Activated CD8-positive, alpha-beta T cell treated with anti-CD3 and anti-CD28 coated beads for 36 hours (primary cell): ENCODE measurements at regions not wholly inside any gene's neighbourhood (a gene's known extent, or its start where the extent isn't known, plus 50 kb on each side); places are given as distances from the start of the nearest gene placed in this dataset.

ENCODE experiments used
- ATAC-seq: fragments of 200-7000 bp; cut with Tn5 transposase; one replicate; pipeline ENCODE4 v1.10.0; 2021; ENCODE audit warnings: mild to moderate bottlenecking, moderate library complexity
- CTCF ChIA-PET: fragments of 350-600 bp; sonication (Branson Sonifier 250); formaldehyde crosslinking; loops from one replicate; lab custom pipeline; 2021; ENCODE audit warnings: antibody characterized with exemption; lab: Charles Lee
- POLR2A ChIA-PET: fragments of 350-600 bp; sonication (Branson Sonifier 250); formaldehyde crosslinking; loops from one replicate; lab custom pipeline; 2021; ENCODE audit warnings: antibody characterized with exemption; lab: Charles Lee
- DNase-seq: peaks from one replicate; pipeline ENCODE4 v3.0.0-alpha.2; 2020
- H3K27ac Mint-ChIP-seq: one replicate; pipeline ENCODE4 v1.8.0; 2021; ENCODE audit warnings: mild to moderate bottlenecking, mixed read lengths
- H3K27me3 Mint-ChIP-seq: one replicate; pipeline ENCODE4 v1.8.0; 2021; ENCODE audit warnings: mixed read lengths
- H3K36me3 Mint-ChIP-seq: one replicate; pipeline ENCODE4 v1.8.0; 2021; ENCODE audit warnings: low read depth, mixed read lengths
- H3K4me1 Mint-ChIP-seq: one replicate; pipeline ENCODE4 v1.8.0; 2021; ENCODE audit warnings: low read depth, mixed read lengths
- H3K4me3 Mint-ChIP-seq: one replicate; pipeline ENCODE4 v1.8.0; 2021; ENCODE audit warnings: mild to moderate bottlenecking, moderate library complexity, mixed read lengths
- H3K9me3 Mint-ChIP-seq: one replicate; pipeline ENCODE4 v1.8.0; 2021; ENCODE audit warnings: mixed read lengths
- intact Hi-C: fragments of 100-400 bp; cut with micrococcal nuclease; formaldehyde crosslinking; loops from one replicate; pipeline ENCODE4 v1.10.0; 2022
- TF ChIP-seq, protein P1 (sequence below): fragments of 200-600 bp; IDR thresholded peaks from one replicate; pipeline ENCODE4 v1.8.0; 2022; ENCODE audit warnings: antibody characterized with exemption, mild to moderate bottlenecking

DNA sequence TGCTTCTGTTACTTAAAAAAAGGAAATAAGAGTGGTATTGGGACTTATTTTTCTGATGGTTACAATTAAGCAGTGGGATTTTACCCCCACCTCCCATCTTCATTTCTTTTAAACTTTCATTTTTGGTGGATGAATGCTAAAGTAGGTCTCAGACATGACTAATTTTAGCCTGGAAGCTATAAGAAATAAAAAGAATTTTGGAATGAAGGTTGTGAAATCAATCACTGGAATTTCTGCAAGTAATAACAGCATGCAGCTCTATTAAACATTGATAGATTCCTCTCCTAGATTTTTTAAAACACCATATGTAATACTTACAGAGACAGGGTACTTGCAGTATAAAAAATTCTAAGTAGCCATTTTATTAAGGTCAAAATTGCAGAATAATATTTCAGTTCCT, 164.2 kb upstream of the CLEC14A start:
- ATAC-seq = no peak
- no peak for DNase-seq
- intact Hi-C loops = no loop called here
- CTCF ChIA-PET = interaction anchor here (0.7 kb wide), 1 partner anchor 312 kb away, joined by 3 read pairs; no protein-coding TSS in a partner anchor
- Mint-ChIP-seq H3K36me3 (no peaks in the 10 kb centered on the region), H3K4me3 (no peak overlapping the region), H3K9me3 (peaks cover 11% of the 10 kb centered on the region), H3K27me3 (no peaks in the 10 kb centered on the region), H3K4me1 (no peaks in the 10 kb centered on the region), H3K27ac (no peak overlapping the region)
- TF ChIP-seq, protein P1, sequence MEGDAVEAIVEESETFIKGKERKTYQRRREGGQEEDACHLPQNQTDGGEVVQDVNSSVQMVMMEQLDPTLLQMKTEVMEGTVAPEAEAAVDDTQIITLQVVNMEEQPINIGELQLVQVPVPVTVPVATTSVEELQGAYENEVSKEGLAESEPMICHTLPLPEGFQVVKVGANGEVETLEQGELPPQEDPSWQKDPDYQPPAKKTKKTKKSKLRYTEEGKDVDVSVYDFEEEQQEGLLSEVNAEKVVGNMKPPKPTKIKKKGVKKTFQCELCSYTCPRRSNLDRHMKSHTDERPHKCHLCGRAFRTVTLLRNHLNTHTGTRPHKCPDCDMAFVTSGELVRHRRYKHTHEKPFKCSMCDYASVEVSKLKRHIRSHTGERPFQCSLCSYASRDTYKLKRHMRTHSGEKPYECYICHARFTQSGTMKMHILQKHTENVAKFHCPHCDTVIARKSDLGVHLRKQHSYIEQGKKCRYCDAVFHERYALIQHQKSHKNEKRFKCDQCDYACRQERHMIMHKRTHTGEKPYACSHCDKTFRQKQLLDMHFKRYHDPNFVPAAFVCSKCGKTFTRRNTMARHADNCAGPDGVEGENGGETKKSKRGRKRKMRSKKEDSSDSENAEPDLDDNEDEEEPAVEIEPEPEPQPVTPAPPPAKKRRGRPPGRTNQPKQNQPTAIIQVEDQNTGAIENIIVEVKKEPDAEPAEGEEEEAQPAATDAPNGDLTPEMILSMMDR = no peak
- POLR2A ChIA-PET = no interaction called here

DNA sequence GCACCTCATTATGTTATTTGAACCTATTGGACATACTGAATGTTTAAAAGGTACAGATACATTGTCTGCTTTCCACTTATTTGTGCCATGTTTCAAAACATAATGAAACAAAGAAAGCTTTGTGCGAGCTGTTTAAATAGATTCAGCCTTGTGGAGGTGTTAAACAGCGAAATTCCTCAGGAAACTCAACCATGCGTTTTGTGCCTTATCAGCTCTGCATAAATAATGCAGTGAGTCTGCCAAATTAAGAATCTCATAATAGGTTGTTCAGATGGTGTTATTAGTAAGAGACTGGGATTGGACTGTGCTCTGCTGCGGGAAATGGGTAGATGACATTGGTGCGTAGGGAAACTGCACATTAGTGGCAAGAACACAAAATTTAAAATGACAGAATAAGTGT, 163.7 kb upstream of the CLEC14A start:
- ATAC-seq (no peak), DNase-seq (no peak)
- intact Hi-C loops = no loop called here
- peaks cover 10% of the 10 kb centered on the region for H3K9me3 Mint-ChIP-seq
- H3K36me3 Mint-ChIP-seq = no peaks in the 10 kb centered on the region
- no peak overlapping the region for H3K4me3 Mint-ChIP-seq
- ChIA-PET CTCF (no interaction called here), POLR2A (no interaction called here)
- H3K27ac Mint-ChIP-seq = no peak overlapping the region
- H3K4me1 Mint-ChIP-seq = no peaks in the 10 kb centered on the region
- no peaks in the 10 kb centered on the region for H3K27me3 Mint-ChIP-seq
- TF ChIP-seq, protein P1 = no peak

GRCh38 chr14:38412654-38413053, 156.8 kb upstream of the CLEC14A start:
- ATAC-seq = no peak
- intact Hi-C loops = no loop called here
- TF ChIP-seq, protein P1 = no peak
- Mint-ChIP-seq H3K9me3 (no peaks in the 10 kb centered on the region), H3K4me1 (no peaks in the 10 kb centered on the region), H3K27me3 (no peaks in the 10 kb centered on the region), H3K36me3 (no peaks in the 10 kb centered on the region), H3K27ac (no peak overlapping the region), H3K4me3 (no peak overlapping the region)
- DNase-seq = no peak
- CTCF ChIA-PET = no interaction called here
- POLR2A ChIA-PET = no interaction called here

- intact Hi-C loops = no loop called here
- TF ChIP-seq, protein P1 = no peak
- CTCF ChIA-PET = no interaction called here
- Mint-ChIP-seq H3K9me3 (no peaks in the 10 kb centered on the region), H3K4me3 (no peak overlapping the region), H3K27ac (no peak overlapping the region), H3K36me3 (no peaks in the 10 kb centered on the region), H3K27me3 (no peaks in the 10 kb centered on the region), H3K4me1 (no peaks in the 10 kb centered on the region)
- ATAC-seq (no peak), DNase-seq (no peak)
- POLR2A ChIA-PET = no interaction called here
Observed at GRCh38 chr14:38410442-38410841, 154.5 kb upstream of the CLEC14A start.

- intact Hi-C loops = no loop called here
- no peak for DNase-seq
- ChIA-PET POLR2A (no interaction called here), CTCF (no interaction called here)
- H3K36me3 Mint-ChIP-seq = no peaks in the 10 kb centered on the region
- no peak overlapping the region for H3K4me3 Mint-ChIP-seq
- TF ChIP-seq, protein P1 = no peak
- no peaks in the 10 kb centered on the region for H3K27me3 Mint-ChIP-seq
- no peak overlapping the region for H3K27ac Mint-ChIP-seq
- H3K4me1 Mint-ChIP-seq = no peaks in the 10 kb centered on the region
- no peak for ATAC-seq
- no peaks in the 10 kb centered on the region for H3K9me3 Mint-ChIP-seq
Observed at GRCh38 chr14:38409071-38409705, 153.3 kb upstream of the CLEC14A start.
